PC-3 (cell line): ENCODE measurements at regions not wholly inside any gene's neighbourhood (a gene's known extent, or its start where the extent isn't known, plus 50 kb on each side); places are given as distances from the start of the nearest gene placed in this dataset.

Experiments used
- ATAC-seq: fragments of 200-7000 bp; cut with Tn5 transposase; 2 replicates; pipeline ENCODE4 v1.9.1; 2020; ENCODE audit warnings: mild to moderate bottlenecking, moderate library complexity
- BruUV-seq: library from RNA; stranded (reverse); fragments of 400-500 nt; replicated peaks from 2 replicates; lab custom pipeline; 2021; lab: Mats Ljungman, UMichigan
- CTCF ChIA-PET: fragments of 300-600 bp; sonication (Branson Sonifier 250); formaldehyde crosslinking; loops from one replicate; lab custom pipeline; 2022; ENCODE audit warnings: antibody characterized with exemption; lab: Charles Lee
- POLR2A ChIA-PET: fragments of 300-600 bp; sonication (Branson Sonifier 250); formaldehyde crosslinking; loops from one replicate; lab custom pipeline; 2022; ENCODE audit warnings: antibody characterized with exemption; ENCODE audit not compliant: unreplicated experiment; lab: Charles Lee
- DNase-seq: peaks from one replicate; pipeline ENCODE4 v3.0.0-alpha.2; 2015
- H2AFZ ChIP-seq: fragments of 300-600 bp; sonication (generic); 2 replicates; pipeline ENCODE4 v1.6.0; 2016; ENCODE audit warnings: antibody characterized with exemption, low read length
- H3F3A ChIP-seq: fragments of 300-600 bp; sonication (generic); one replicate; pipeline ENCODE4 v1.6.0; 2017; ENCODE audit warnings: antibody characterized with exemption, low read length, control low read depth, mild to moderate bottlenecking; ENCODE audit not compliant: unreplicated experiment
- H3K27ac ChIP-seq: fragments of 300-600 bp; sonication (generic); 2 replicates; pipeline ENCODE4 v1.5.1; 2016; ENCODE audit warnings: mild to moderate bottlenecking, low read length
- H3K27me3 ChIP-seq: fragments of 300-600 bp; sonication (generic); 2 replicates; pipeline ENCODE4 v1.6.1; 2016; ENCODE audit warnings: low read length, mixed read lengths
- H3K36me3 ChIP-seq: fragments of 300-600 bp; sonication (generic); 2 replicates; pipeline ENCODE4 v1.6.1; 2016; ENCODE audit warnings: low read depth, mixed run types, low read length, mixed read lengths
- H3K4me1 ChIP-seq: fragments of 300-600 bp; sonication (generic); 2 replicates; pipeline ENCODE4 v1.5.1; 2016; ENCODE audit warnings: low read length; ENCODE audit not compliant: insufficient read depth
- H3K4me2 ChIP-seq: fragments of 300-600 bp; sonication (generic); 2 replicates; pipeline ENCODE4 v1.6.0; 2016; ENCODE audit warnings: low read length
- H3K4me3 ChIP-seq: fragments of 300-600 bp; sonication (generic); 2 replicates; pipeline ENCODE4 v1.5.1; 2016; ENCODE audit warnings: mild to moderate bottlenecking, low read length, mixed read lengths
- H3K79me2 ChIP-seq: fragments of 300-600 bp; sonication (generic); 2 replicates; pipeline ENCODE4 v1.6.1; 2017; ENCODE audit warnings: low read length, mixed read lengths
- H3K9ac ChIP-seq: fragments of 300-600 bp; sonication (generic); 2 replicates; pipeline ENCODE4 v1.6.0; 2016; ENCODE audit warnings: mild to moderate bottlenecking, low read length
- H3K9me2 ChIP-seq: fragments of 300-600 bp; sonication (generic); replicated peaks from 2 replicates; pipeline ENCODE4 v1.6.1; 2016; ENCODE audit warnings: mixed run types, low read length, mixed read lengths
- H3K9me3 ChIP-seq: fragments of 300-600 bp; sonication (generic); 2 replicates; pipeline ENCODE4 v1.6.1; 2016; ENCODE audit warnings: low read length, mixed read lengths
- H4K20me1 ChIP-seq: fragments of 300-600 bp; sonication (generic); 2 replicates; pipeline ENCODE4 v1.6.1; 2016; ENCODE audit warnings: low read length, mixed read lengths
- CTCF ChIP-seq: fragments of 300-600 bp; sonication (generic); conservative IDR thresholded peaks from 2 replicates; pipeline ENCODE4 v1.5.1; 2017; ENCODE audit warnings: antibody characterized with exemption, low read depth, mild to moderate bottlenecking, low read length
- EZH2 ChIP-seq: fragments of 300-600 bp; sonication (generic); IDR thresholded peaks from one replicate; pipeline ENCODE4 v1.6.1; 2017; ENCODE audit warnings: antibody characterized with exemption, mild to moderate bottlenecking, low read length; ENCODE audit not compliant: unreplicated experiment
- EZH2phosphoT487 ChIP-seq: fragments of 300-600 bp; sonication (generic); IDR thresholded peaks from 2 replicates; pipeline ENCODE4 v1.6.1; 2018; ENCODE audit warnings: mild to moderate bottlenecking, antibody characterized with exemption, low read length, borderline replicate concordance
- intact Hi-C: fragments of 100-400 bp; cut with micrococcal nuclease; formaldehyde crosslinking; loops from 2 replicates; pipeline ENCODE4 v1.9.0; 2023

GRCh38 chr7:124515106-124515830, 250.3 kb downstream of the GPR37 start:
- Histone ChIP-seq H3K4me2 (no peak overlapping the region), H3K9me2 (no peaks in the 10 kb centered on the region), H3K4me3 (no peak overlapping the region), H3F3A (no peaks in the 10 kb centered on the region), H4K20me1 (no peaks in the 10 kb centered on the region), H3K9me3 (no peaks in the 10 kb centered on the region), H3K27me3 (no peaks in the 10 kb centered on the region), H2AFZ (no peak overlapping the region), H3K27ac (no peak overlapping the region), H3K9ac (no peak overlapping the region), H3K79me2 (no peaks in the 10 kb centered on the region), H3K4me1 (no peaks in the 10 kb centered on the region), H3K36me3 (no peaks in the 10 kb centered on the region)
- ChIA-PET CTCF (no interaction called here), POLR2A (no interaction called here)
- intact Hi-C loops = no loop called here
- BruUV-seq = no TSS peak
- DNase-seq (no peak), ATAC-seq (no peak)
- no peak for TF ChIP-seq CTCF
- no peak for TF ChIP-seq EZH2phosphoT487
- no peak for TF ChIP-seq EZH2

- Histone ChIP-seq H3K9ac (no peak overlapping the region), H3K4me1 (no peaks in the 10 kb centered on the region), H4K20me1 (no peaks in the 10 kb centered on the region), H3K9me3 (no peaks in the 10 kb centered on the region), H3F3A (no peaks in the 10 kb centered on the region), H3K27me3 (no peaks in the 10 kb centered on the region), H3K4me3 (no peak overlapping the region), H3K4me2 (no peak overlapping the region), H3K36me3 (no peaks in the 10 kb centered on the region), H3K9me2 (no peaks in the 10 kb centered on the region), H3K79me2 (no peaks in the 10 kb centered on the region), H2AFZ (no peak overlapping the region), H3K27ac (no peak overlapping the region)
- DNase-seq = no peak
- BruUV-seq = no TSS peak
- no peak for ATAC-seq
- TF ChIP-seq CTCF (no peak), EZH2phosphoT487 (no peak), EZH2 (no peak)
- ChIA-PET POLR2A (no interaction called here), CTCF (no interaction called here)
- intact Hi-C loops = no loop called here
These were observed 251.1 kb downstream of the GPR37 start for GRCh38 chr7:124514471-124514870.

- BruUV-seq = no TSS peak
- Histone ChIP-seq H3K27me3 (no peaks in the 10 kb centered on the region), H3K4me1 (no peaks in the 10 kb centered on the region), H3K4me2 (no peak overlapping the region), H3K9ac (no peak overlapping the region), H2AFZ (no peak overlapping the region), H3K27ac (no peak overlapping the region), H3K79me2 (no peaks in the 10 kb centered on the region), H3K9me3 (no peaks in the 10 kb centered on the region), H3K9me2 (no peaks in the 10 kb centered on the region), H3K36me3 (no peaks in the 10 kb centered on the region), H4K20me1 (no peaks in the 10 kb centered on the region), H3K4me3 (no peak overlapping the region), H3F3A (no peaks in the 10 kb centered on the region)
- no peak for ATAC-seq
- CTCF ChIA-PET = no interaction called here
- POLR2A ChIA-PET = no interaction called here
- TF ChIP-seq CTCF (no peak), EZH2phosphoT487 (no peak), EZH2 (no peak)
- no peak for DNase-seq
- intact Hi-C loops = no loop called here
These were observed 268.4 kb downstream of the GPR37 start for GRCh38 chr7:124497176-124497575.
